CD4-positive, alpha-beta T cell (primary cell): ENCODE measurements at regions not wholly inside any gene's neighbourhood (a gene's known extent, or its start where the extent isn't known, plus 50 kb on each side); places are given as distances from the start of the nearest gene placed in this dataset.

Experiments
- ATAC-seq: fragments of 200-7000 bp; cut with Tn5 transposase; one replicate; pipeline ENCODE4 v1.10.0; 2022; ENCODE audit warnings: mild to moderate bottlenecking; ENCODE audit not compliant: poor library complexity
- CTCF ChIA-PET: fragments of 350-600 bp; sonication (Branson Sonifier 250); formaldehyde crosslinking; loops from one replicate; lab custom pipeline; 2021; ENCODE audit warnings: antibody characterized with exemption, inconsistent platforms; lab: Charles Lee
- POLR2A ChIA-PET: fragments of 350-600 bp; sonication (Branson Sonifier 250); formaldehyde crosslinking; loops from one replicate; lab custom pipeline; 2021; ENCODE audit warnings: antibody characterized with exemption, inconsistent platforms; lab: Charles Lee
- DNase-seq, 14 experiments: peaks; one replicate each; pipeline ENCODE4 v3.0.0-alpha.2; 2013 to 2020; ENCODE audit warnings: mixed read lengths in 2 of 14
- H3K27ac ChIP-seq, 2 donors: one replicate each; pipeline versions ENCODE4 v1.5.1 to v1.7.0; 2013; ENCODE audit warnings: low read length in 2 of 2, low read depth in 1 of 2, mild to moderate bottlenecking in 1 of 2
- H3K27me3 ChIP-seq, 2 experiments: 1 replicate in 1 of 2; 2 replicates in 1 of 2; pipeline versions ENCODE4 v1.6.1 to v1.7.0; 2013; ENCODE audit warnings: low read length in 2 of 2, control low read depth in 1 of 2, mild to moderate bottlenecking in 1 of 2, moderate library complexity in 1 of 2; ENCODE audit not compliant: insufficient read depth in 2 of 2, control insufficient read depth in 1 of 2
- H3K36me3 ChIP-seq: one replicate; pipeline ENCODE4 v1.6.1; 2013; ENCODE audit warnings: low read length, control low read depth; ENCODE audit not compliant: insufficient read depth
- H3K4me1 ChIP-seq: one replicate; pipeline ENCODE4 v1.6.1; 2013; ENCODE audit warnings: low read length, control low read depth; ENCODE audit not compliant: insufficient read depth
- H3K4me3 ChIP-seq: one replicate; pipeline ENCODE4 v1.5.1; 2013; ENCODE audit warnings: mild to moderate bottlenecking, low read length, moderate library complexity
- H3K9me3 ChIP-seq, 2 experiments: 1 replicate in 1 of 2; 2 replicates in 1 of 2; pipeline versions ENCODE4 v1.6.1 to v1.7.0; 2013; ENCODE audit warnings: low read length in 2 of 2, mild to moderate bottlenecking in 2 of 2, control low read depth in 1 of 2, moderate library complexity in 1 of 2; ENCODE audit not compliant: control insufficient read depth in 1 of 2, insufficient read depth in 1 of 2
- H3K27ac Mint-ChIP-seq: one replicate; pipeline ENCODE4 v1.8.0; 2020; ENCODE audit warnings: mixed read lengths
- H3K27me3 Mint-ChIP-seq: one replicate; pipeline ENCODE4 v1.8.0; 2021; ENCODE audit warnings: mixed read lengths
- H3K36me3 Mint-ChIP-seq: one replicate; pipeline ENCODE4 v1.8.0; 2021; ENCODE audit warnings: low read depth, mixed read lengths
- H3K4me1 Mint-ChIP-seq: one replicate; pipeline ENCODE4 v1.8.0; 2021; ENCODE audit warnings: low read depth, mixed read lengths
- H3K4me3 Mint-ChIP-seq: one replicate; pipeline ENCODE4 v1.8.0; 2020; ENCODE audit warnings: mild to moderate bottlenecking, mixed read lengths
- H3K9me3 Mint-ChIP-seq: one replicate; pipeline ENCODE4 v1.8.0; 2020; ENCODE audit warnings: mixed read lengths
- CTCF ChIP-seq: fragments of 200-600 bp; IDR thresholded peaks from one replicate; pipeline ENCODE4 v1.8.0; 2022; ENCODE audit warnings: antibody characterized with exemption, mild to moderate bottlenecking
- intact Hi-C, 2 experiments: fragments of 100-400 bp; cut with DNase I in 1 of 2; cut with micrococcal nuclease in 1 of 2; formaldehyde crosslinking; loops; one replicate each; pipeline versions ENCODE4 v1.15.1 to v1.9.0; 2023 to 2025; cut with DNase I, micrococcal nuclease

DNA sequence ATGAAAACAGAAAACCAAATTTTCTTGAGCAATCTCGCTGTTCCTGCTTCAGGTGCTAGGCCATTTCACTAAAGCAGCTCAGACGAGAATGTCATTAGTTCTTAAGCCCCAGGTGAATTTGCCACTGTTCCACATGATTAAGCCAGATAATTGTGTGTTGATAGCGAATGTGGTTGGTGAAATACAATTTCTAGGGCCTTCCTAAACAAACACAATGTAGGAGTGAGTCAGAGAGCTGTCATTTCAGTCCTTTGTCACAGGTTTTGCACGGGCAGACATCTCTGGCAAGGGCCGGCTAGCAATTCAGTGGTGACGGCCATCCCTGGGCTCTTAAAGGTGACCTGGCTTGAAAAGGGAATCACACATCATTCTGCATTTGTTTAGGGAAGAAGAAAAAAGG, 170.7 kb downstream of the TMEM182 start:
- H3K4me3 ChIP-seq = no peak overlapping the region
- Mint-ChIP-seq H3K27me3 (peaks cover 3% of the 10 kb centered on the region), H3K36me3 (no peaks in the 10 kb centered on the region), H3K4me1 (no peaks in the 10 kb centered on the region), H3K9me3 (peaks cover under 1% of the 10 kb centered on the region), H3K4me3 (no peak overlapping the region), H3K27ac (no peak overlapping the region)
- ATAC-seq (no peak), DNase-seq (no peak)
- no peaks in the 10 kb centered on the region for H3K4me1 ChIP-seq
- no peaks in the 10 kb centered on the region for H3K27me3 ChIP-seq
- ChIA-PET POLR2A (no interaction called here), CTCF (no interaction called here)
- H3K9me3 ChIP-seq = no peaks in the 10 kb centered on the region
- no peak for TF ChIP-seq CTCF
- intact Hi-C loops = no loop called here
- no peak overlapping the region for H3K27ac ChIP-seq
- H3K36me3 ChIP-seq = no peaks in the 10 kb centered on the region

- H3K36me3 Mint-ChIP-seq = no peaks in the 10 kb centered on the region
- ATAC-seq (no peak), DNase-seq (no peak)
- no peaks in the 10 kb centered on the region for H3K4me1 Mint-ChIP-seq
- no peaks in the 10 kb centered on the region for H3K9me3 ChIP-seq
- intact Hi-C loops = no loop called here
- H3K9me3 Mint-ChIP-seq = peaks cover 5% of the 10 kb centered on the region
- ChIA-PET CTCF (no interaction called here), POLR2A (no interaction called here)
- H3K27ac Mint-ChIP-seq = no peak overlapping the region
- H3K4me3 ChIP-seq = no peak overlapping the region
- no peak overlapping the region for H3K4me3 Mint-ChIP-seq
- no peaks in the 10 kb centered on the region for H3K4me1 ChIP-seq
- H3K36me3 ChIP-seq = no peaks in the 10 kb centered on the region
- H3K27me3 Mint-ChIP-seq = peaks cover 3% of the 10 kb centered on the region
- no peaks in the 10 kb centered on the region for H3K27me3 ChIP-seq
- no peak for TF ChIP-seq CTCF
- H3K27ac ChIP-seq = no peak overlapping the region
Observed at GRCh38 chr2:102939207-102939606, 177.4 kb downstream of the TMEM182 start.

GRCh38 chr2:102940684-102941083, 178.9 kb downstream of the TMEM182 start:
- Mint-ChIP-seq H3K36me3 (no peaks in the 10 kb centered on the region), H3K27ac (no peak overlapping the region), H3K9me3 (peaks cover 5% of the 10 kb centered on the region), H3K4me1 (no peaks in the 10 kb centered on the region), H3K4me3 (no peak overlapping the region), H3K27me3 (no peaks in the 10 kb centered on the region)
- CTCF ChIA-PET = no interaction called here
- Histone ChIP-seq H3K27ac (no peak overlapping the region), H3K9me3 (no peaks in the 10 kb centered on the region), H3K27me3 (no peaks in the 10 kb centered on the region), H3K4me1 (no peaks in the 10 kb centered on the region), H3K36me3 (no peaks in the 10 kb centered on the region), H3K4me3 (no peak overlapping the region)
- DNase-seq (no peak), ATAC-seq (no peak)
- intact Hi-C loops = no loop called here
- no peak for TF ChIP-seq CTCF
- POLR2A ChIA-PET = no interaction called here
